ENCODE measurements at regions not wholly inside any gene's neighbourhood (a gene's known extent, or its start where the extent isn't known, plus 50 kb on each side); places are given as distances from the start of the nearest gene placed in this dataset.

- no peak for DNase-seq (ENCODE audit: low spot score)
Measured at GRCh38 chr2:241924069-241924908, 54.8 kb downstream of the RTP5 start.

GRCh38 chr2:241924909-241925250 is 55.4 kb downstream of the RTP5 start:
- DNase-seq (ENCODE audit: low spot score) = no peak

GRCh38 chr2:241925277-241925676 is 55.7 kb downstream of the RTP5 start:
- DNase-seq (ENCODE audit: low spot score) = no peak

DNA sequence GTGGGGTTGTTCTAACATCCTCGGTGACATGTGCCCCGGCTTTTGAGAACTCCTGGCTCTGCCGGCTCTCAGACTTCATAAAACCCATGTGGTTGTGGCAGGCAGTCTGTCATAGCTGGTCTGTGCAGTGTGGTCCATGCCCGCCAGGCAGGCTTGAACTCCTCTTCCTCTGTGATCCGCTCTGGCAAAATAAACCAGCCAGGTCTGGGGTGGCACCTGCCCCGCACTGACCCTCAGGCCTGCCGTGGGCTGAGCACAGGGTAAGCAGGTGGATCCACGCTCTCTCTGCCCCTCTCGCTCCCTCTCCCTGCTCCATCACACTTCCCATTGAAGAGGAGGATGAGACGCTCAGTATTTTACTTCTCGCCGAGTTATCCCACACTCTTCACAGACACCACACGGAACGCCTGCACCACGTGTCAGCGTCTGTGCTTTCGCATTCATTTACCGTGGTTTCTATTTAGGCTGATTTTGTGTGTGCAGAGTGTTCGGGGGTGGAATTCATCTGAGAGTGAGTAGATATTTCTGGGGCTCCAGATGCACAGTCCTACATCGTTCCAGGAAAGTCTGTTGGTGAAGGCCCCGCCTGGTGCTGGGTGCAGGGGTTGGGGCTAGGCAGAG is 56.4 kb downstream of the RTP5 start:
- DNase-seq (ENCODE audit: low spot score) = no peak

GRCh38 chr2:241926541-241927311 is 57.2 kb downstream of the RTP5 start:
- DNase-seq (ENCODE audit: low spot score) = no peak

- DNase-seq (ENCODE audit: low spot score) = no peak
Measured at GRCh38 chr2:241929551-241930490, 60.3 kb downstream of the RTP5 start.

DNA sequence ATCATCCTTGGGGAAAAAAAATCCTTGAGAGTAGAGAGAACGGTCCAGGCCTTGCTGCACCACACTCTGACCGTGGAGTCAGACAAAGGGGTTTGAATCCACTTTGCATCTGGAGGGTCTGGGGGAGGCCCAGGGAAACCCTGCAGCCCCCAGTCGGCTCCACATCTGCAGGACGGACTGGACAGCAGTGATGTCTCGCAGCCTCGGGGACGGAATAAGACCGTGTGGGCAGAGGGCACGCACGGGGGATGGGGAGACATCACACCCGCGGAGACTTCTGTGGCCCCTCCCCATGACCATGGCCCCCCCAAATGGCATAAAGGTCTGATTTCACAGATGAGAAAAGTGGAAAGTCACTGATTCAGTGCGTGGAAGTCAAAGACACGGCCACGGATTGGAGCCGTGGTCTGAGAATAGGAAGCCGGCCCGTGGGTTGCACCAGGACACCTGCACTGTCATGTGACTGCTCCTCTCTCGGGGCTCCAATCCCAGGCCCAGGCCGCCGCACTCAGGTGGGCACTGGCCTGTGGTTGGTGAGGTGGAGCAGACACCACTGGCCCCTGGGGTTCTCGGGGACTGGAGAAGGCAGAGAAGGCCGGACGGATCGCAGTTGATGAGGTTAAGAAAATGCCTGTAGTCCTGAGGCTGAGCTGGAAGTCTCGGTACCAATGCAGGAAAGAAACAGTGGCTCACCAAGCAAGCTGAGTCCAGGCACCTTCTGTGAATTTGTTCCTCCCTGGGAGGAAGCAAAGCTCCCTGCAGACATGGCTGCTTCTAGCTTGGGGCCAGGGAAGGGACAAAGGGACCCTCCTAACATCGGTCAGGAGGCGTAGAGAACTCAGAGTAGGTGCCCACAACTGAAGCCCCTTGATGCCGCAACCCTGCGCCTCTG is 61.8 kb downstream of the RTP5 start:
- DNase-seq (ENCODE audit: low spot score) = no peak

DNA sequence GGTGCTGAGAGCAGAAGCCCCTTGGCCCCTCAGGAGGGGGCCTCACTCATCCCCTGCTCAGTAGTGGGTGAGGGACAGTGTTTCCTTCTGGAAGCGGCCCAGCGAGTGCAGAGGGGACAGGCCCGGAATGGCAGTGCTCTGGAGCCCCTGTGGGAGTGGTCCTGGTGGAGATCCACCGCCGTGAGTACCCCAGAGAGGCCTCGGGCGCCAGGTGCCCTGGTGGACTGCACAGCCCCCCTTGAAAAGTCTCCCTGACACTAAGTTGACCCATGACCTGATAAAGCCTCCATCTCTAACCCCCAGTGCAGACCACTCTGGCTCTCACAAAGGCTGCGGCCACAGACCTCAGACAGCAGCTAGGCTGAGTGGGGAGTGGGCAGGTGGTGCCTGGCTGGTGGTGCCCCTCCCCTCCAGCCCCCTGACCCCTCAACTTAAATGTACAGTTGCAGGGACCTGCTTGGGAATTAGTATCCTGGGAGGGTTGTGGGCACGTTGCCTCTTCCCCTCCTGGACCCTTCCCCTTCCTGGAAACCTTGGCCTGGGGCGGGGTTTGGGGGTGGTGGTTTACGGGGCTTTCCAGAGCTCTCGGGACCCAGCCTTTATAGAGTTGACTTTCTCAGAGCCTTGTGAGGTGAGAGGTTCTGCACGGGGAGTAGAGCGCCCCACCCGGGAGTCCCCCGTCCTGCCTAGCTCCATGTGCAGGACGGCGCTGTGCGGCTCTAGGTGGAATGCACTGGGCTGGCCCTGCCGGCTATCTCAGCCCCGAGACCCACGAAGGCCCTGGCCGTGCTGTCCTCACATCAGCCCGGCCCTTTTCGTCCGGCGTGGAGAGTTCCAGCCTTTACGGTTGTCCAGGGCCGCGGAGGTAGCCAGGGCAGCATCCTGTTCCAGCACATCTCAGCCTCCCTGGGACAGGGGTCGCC is 62.7 kb downstream of the RTP5 start:
- no peak for DNase-seq (ENCODE audit: low spot score)

DNA sequence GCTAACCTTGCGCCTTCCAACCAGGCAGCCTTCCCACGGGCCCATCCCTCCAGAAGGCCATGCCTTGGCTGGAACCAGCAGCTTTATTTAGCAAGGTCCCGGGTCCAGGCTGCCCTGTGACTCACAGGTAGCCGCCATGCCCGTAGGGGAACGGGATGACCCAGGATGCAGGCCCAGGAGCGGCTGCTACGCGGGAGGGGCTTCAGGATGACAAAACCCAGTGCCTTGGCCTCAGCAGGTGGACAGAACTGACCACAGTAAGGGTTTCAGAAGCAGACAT is 63.3 kb downstream of the RTP5 start:
- no peak for DNase-seq (ENCODE audit: low spot score)

GRCh38 chr2:241933179-241933911 is 63.8 kb downstream of the RTP5 start:
- DNase-seq (ENCODE audit: low spot score) = peak; percentile 83

GRCh38 chr2:241935314-241935713 is 65.8 kb downstream of the RTP5 start:
- DNase-seq (ENCODE audit: low spot score) = peak; percentile 74

DNA sequence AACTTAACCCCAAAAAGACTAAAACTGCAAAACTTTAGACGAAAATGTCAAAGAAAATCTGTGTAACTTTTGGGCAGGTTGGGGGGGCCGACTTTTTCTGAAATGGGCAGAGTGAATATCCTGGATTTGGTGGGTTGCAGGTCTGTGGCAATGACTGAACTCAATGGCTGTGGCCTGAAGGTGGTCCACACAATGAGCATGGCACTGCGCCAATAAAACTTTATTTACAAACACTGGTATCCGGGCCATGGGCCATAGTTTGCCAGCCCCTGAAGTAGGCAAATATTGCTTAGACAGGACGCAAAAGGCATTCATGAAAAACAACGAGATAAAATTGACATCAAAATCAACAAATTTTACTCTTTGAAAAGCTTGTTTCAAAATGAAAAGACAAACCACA is 66.2 kb downstream of the RTP5 start:
- no peak for DNase-seq (ENCODE audit: low spot score)

DNA sequence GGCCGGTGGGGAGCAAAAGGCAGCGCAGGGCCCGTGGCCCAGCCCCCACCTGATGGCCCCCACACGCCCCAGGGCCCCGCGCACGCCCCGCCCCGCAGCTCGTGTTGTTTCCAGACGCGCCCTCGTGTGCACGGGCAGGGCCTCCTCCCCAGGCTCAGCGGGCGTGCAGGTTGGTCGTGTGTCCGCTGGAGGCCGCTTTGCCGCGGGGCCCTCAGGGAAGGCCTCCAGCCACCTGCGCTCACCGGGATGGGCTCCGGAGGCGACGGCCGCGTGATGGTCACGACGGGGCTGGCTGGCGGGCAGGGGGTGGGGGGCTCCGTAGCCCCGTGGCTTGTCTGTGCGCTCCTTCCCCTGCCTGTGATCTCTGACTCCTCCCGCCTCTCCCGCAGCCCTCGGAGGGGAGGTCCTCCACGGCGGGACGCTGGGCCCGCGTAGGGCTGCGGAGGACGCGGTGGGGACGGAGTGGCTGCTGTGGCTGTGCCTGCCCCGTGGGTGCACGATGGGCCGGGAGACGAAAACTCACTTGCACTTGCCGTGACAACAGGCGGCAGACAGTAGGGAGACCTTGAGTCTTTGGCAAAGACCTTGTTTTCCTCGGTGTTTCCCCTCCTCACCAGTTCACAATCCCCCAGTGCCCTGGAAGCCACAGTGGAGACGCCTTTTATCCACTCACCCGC is 67.1 kb downstream of the RTP5 start:
- no peak for DNase-seq (ENCODE audit: low spot score)

- no peak for DNase-seq (ENCODE audit: low spot score)
Measured at GRCh38 chr2:241937297-241937696, 67.8 kb downstream of the RTP5 start.

- DNase-seq (ENCODE audit: low spot score) = no peak
Measured at GRCh38 chr2:241939541-241939940, 70.0 kb downstream of the RTP5 start.

GRCh38 chr2:241940329-241940728 is 70.8 kb downstream of the RTP5 start:
- DNase-seq (ENCODE audit: low spot score) = no peak

DNA sequence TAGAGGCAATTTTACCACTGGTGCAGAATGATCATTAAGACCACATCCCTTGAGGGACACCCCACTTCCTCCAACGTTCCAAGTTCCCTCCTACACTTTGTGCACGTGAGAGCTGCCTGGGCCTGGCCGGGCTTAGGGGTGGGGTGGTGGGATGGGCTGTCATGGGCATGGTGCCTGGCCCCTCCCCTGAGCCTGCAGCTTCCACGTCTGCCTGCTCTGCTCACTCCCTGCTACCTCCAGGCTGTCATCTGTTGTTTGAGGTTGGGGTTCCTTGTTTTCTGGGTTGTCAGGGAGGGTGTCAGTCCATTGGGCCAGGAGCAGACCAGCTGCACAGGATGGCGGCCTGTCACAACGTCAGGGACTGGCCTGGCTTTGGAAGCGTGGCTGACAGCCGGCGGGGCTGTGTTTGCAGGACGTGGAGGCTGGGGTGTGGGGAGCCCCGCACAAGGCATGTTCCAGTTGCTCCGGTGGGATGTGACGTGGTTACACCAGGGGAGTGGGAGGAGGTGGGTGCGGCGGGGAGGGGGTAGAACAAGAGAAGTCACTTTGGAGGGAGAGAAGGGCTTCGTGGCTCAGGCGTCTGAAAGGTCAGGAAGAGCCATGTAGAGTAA is 72.3 kb downstream of the RTP5 start:
- no peak for DNase-seq (ENCODE audit: low spot score)

All from AG20443 (cell line).